ENCODE measurements at regions not wholly inside any gene's neighbourhood (a gene's known extent, or its start where the extent isn't known, plus 50 kb on each side); places are given as distances from the start of the nearest gene placed in this dataset.

- TF ChIP-seq CTCF (IDR thresholded peaks at IDR 0.05) (no peak), POLR2A (IDR thresholded peaks at IDR 0.05) (no peak)
These were observed 783.4 kb upstream of the GRAMD2B start for GRCh38 chr5:125639858-125640257.
